ENCODE measurements at regions not wholly inside any gene's neighbourhood (a gene's known extent, or its start where the extent isn't known, plus 50 kb on each side); places are given as distances from the start of the nearest gene placed in this dataset.

DNA sequence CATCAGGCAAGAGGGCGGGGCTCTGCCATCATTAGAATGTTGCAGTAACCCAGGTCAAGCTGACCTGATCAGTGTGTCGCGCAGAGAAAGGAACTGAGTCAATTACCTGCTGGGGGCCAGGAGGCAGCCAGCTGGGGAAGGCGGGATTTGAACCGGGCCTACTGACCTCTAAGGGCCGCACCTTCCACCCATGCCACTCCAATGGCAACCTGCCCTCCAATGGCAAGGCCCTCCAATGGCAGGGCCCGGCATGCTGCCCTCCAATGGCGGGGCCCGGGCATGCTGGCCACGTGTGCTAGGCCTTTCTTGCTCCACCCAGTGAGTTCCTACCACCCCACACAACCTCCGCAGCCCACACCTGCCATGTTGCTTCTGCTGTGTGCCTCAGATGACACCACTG, 407.6 kb downstream of the CTTN start:
- no TSS peak for BruUV-seq (replicated peaks)
- Histone ChIP-seq H3K27ac (ENCODE audit: low read depth, low read length, poor library complexity, severe bottlenecking) (no peak overlapping the region), H3K27me3 (replicated peaks; ENCODE audit: insufficient read depth, low read depth, low read length, poor library complexity) (no peaks in the 10 kb centered on the region), H3K4me3 (ENCODE audit: low read depth, low read length, poor library complexity, severe bottlenecking) (no peak overlapping the region), H3K4me1 (ENCODE audit: insufficient read depth, low read length, poor library complexity, severe bottlenecking) (no peaks in the 10 kb centered on the region), H3K36me3 (ENCODE audit: insufficient read depth, low read length, poor library complexity, severe bottlenecking) (no peaks in the 10 kb centered on the region), H3K9me3 (ENCODE audit: low read depth, low read length, poor library complexity, severe bottlenecking) (no peaks in the 10 kb centered on the region)
- DNase-seq (ENCODE audit: low spot score): no peak
- ChIA-PET POLR2A (ENCODE audit: low non-redundant PET) (no interaction called here), CTCF (no interaction called here)
- TF ChIP-seq EZH2 (IDR thresholded peaks at IDR 0.05; ENCODE audit: borderline replicate concordance, low read depth, low read length, poor library complexity, severe bottlenecking): no peak
- TF ChIP-seq, protein P1, sequence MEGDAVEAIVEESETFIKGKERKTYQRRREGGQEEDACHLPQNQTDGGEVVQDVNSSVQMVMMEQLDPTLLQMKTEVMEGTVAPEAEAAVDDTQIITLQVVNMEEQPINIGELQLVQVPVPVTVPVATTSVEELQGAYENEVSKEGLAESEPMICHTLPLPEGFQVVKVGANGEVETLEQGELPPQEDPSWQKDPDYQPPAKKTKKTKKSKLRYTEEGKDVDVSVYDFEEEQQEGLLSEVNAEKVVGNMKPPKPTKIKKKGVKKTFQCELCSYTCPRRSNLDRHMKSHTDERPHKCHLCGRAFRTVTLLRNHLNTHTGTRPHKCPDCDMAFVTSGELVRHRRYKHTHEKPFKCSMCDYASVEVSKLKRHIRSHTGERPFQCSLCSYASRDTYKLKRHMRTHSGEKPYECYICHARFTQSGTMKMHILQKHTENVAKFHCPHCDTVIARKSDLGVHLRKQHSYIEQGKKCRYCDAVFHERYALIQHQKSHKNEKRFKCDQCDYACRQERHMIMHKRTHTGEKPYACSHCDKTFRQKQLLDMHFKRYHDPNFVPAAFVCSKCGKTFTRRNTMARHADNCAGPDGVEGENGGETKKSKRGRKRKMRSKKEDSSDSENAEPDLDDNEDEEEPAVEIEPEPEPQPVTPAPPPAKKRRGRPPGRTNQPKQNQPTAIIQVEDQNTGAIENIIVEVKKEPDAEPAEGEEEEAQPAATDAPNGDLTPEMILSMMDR (conservative IDR thresholded peaks at IDR 0.05; ENCODE audit: low read depth, low read length): no peak
- intact Hi-C loops (cut with micrococcal nuclease; ENCODE audit: unreplicated experiment): no loop called here

DNA sequence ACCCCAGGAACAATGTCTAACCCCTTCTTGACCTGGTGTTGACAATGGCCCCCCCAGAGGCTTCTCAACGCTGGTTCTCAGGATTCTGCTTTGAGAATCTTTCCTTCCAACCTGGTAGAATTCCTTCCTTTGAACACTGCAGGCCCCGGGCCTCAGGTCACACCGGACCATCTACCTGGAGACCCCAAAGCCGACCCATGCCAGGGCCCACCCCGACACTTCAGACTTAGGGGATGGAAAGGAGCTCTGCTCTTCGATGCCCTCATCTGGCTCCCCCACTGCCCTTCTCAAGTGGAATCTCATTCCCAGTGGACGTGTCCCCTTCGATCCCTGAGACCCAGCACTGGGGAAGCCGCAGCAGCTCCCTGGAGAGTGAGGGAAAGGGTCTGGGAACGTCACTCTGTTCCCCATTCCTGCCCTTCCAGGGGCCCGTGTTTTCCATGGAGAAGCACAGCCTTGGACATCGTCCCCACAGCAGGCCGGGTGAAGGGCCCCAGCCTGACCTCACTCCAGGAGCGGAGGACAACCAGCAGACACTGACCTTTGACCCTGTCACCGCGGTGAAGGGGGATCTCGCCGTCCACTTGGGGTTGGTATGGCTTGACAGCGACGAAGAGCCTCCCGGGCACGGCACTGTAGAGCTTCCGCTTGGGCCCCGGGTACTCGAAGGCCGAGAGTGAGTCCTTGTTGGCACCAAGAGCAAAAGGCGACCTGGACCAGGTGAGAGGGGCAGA, 408.3 kb downstream of the CTTN start:
- Histone ChIP-seq H3K36me3 (ENCODE audit: insufficient read depth, low read length, poor library complexity, severe bottlenecking) (no peaks in the 10 kb centered on the region), H3K4me1 (ENCODE audit: insufficient read depth, low read length, poor library complexity, severe bottlenecking) (no peaks in the 10 kb centered on the region), H3K9me3 (ENCODE audit: low read depth, low read length, poor library complexity, severe bottlenecking) (no peaks in the 10 kb centered on the region), H3K27ac (ENCODE audit: low read depth, low read length, poor library complexity, severe bottlenecking) (no peak overlapping the region), H3K27me3 (replicated peaks; ENCODE audit: insufficient read depth, low read depth, low read length, poor library complexity) (no peaks in the 10 kb centered on the region), H3K4me3 (ENCODE audit: low read depth, low read length, poor library complexity, severe bottlenecking) (no peak overlapping the region)
- CTCF ChIA-PET: interaction anchor here (0.7 kb wide), 1 partner anchor 488 kb away, joined by 3 read pairs; no protein-coding TSS in a partner anchor
- TF ChIP-seq EZH2 (IDR thresholded peaks at IDR 0.05; ENCODE audit: borderline replicate concordance, low read depth, low read length, poor library complexity, severe bottlenecking): no peak
- TF ChIP-seq, protein P1 (conservative IDR thresholded peaks at IDR 0.05; ENCODE audit: low read depth, low read length): no peak
- no peak for DNase-seq (ENCODE audit: low spot score)
- BruUV-seq (replicated peaks): no TSS peak
- intact Hi-C loops (cut with micrococcal nuclease; ENCODE audit: unreplicated experiment): no loop called here
- POLR2A ChIA-PET (ENCODE audit: low non-redundant PET): no interaction called here

GRCh38 chr11:70807195-70807543, 408.8 kb downstream of the CTTN start:
- H3K9me3 ChIP-seq (ENCODE audit: low read depth, low read length, poor library complexity, severe bottlenecking): no peaks in the 10 kb centered on the region
- no peak overlapping the region for H3K4me3 ChIP-seq (ENCODE audit: low read depth, low read length, poor library complexity, severe bottlenecking)
- DNase-seq (ENCODE audit: low spot score): no peak
- no peak overlapping the region for H3K27ac ChIP-seq (ENCODE audit: low read depth, low read length, poor library complexity, severe bottlenecking)
- intact Hi-C loops (cut with micrococcal nuclease; ENCODE audit: unreplicated experiment): no loop called here
- CTCF ChIA-PET: no interaction called here
- TF ChIP-seq, protein P1 (conservative IDR thresholded peaks at IDR 0.05; ENCODE audit: low read depth, low read length): no peak
- no peak for TF ChIP-seq EZH2 (IDR thresholded peaks at IDR 0.05; ENCODE audit: borderline replicate concordance, low read depth, low read length, poor library complexity, severe bottlenecking)
- BruUV-seq (replicated peaks): no TSS peak
- H3K4me1 ChIP-seq (ENCODE audit: insufficient read depth, low read length, poor library complexity, severe bottlenecking): no peaks in the 10 kb centered on the region
- H3K36me3 ChIP-seq (ENCODE audit: insufficient read depth, low read length, poor library complexity, severe bottlenecking): no peaks in the 10 kb centered on the region
- POLR2A ChIA-PET (ENCODE audit: low non-redundant PET): no interaction called here
- no peaks in the 10 kb centered on the region for H3K27me3 ChIP-seq (replicated peaks; ENCODE audit: insufficient read depth, low read depth, low read length, poor library complexity)

Data from A673 (cell line).